ENCODE measurements at regions not wholly inside any gene's neighbourhood (a gene's known extent, or its start where the extent isn't known, plus 50 kb on each side); places are given as distances from the start of the nearest gene placed in this dataset.
"Not testable (repeated sequence)": the region's sequence is repeated elsewhere in the genome, so short reads cannot be mapped to it uniquely, and the experiment has no call there.

DNA sequence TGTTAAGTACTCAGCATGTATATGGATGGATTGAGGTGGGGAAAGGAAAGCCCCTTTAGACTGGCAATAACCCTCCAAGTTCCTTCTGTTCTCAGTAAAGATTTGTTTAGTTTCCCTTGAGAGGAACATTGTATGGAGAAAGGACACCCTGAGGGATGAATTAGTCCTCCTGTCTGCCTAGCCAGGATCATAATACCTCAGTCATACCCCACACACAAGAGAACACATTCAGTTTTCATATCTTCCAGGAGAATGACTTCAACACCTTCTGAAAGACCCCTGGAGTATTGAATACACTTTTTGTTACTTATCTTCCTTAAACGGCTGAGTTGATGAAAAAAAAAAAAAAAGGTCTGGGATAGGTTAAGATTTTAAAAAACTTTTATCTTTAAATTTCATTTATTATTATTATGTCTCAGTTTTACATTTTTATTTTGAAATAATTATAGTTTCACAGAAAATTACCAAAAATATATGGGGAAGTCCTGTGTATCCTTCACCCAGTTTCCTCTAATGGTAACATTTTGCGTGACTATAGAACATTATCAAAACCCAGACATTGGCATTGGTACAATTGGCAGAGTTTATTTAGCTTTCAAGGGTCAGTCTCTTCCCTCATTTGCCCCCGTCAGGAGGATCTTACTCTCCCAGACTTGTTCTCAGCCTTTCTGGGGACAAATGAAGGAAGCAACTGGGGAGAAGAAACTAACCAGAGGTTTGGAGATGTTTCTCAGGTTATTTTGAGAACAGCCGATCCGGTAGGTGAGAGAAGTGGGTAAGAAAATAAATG is 88.0 kb downstream of the ACTBL2 start:
- no peak for DNase-seq (ENCODE audit: low spot score)

DNA sequence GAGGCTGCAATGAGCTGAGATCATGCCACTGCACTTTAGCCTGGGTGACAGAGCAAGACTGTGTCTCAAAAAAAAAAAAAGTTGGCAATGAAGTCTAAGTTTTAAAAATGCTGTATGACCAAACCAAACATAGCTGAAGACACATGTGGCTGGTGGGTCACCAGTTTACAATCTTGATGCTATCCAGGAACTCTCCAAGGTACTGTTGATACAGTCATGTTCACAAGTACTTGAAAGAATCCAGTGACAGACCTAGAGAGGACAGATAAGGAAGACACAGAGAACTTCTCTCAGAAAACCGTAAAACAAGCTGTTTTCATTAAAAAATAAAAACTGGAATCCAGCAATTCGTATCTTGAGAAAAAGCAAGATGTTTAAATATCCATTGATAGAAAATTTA is 95.7 kb downstream of the ACTBL2 start:
- DNase-seq (ENCODE audit: low spot score): peak; percentile 42

- peak; percentile 79 for DNase-seq (ENCODE audit: low spot score)
Observed at GRCh38 chr5:57383093-57383861, 99.3 kb downstream of the ACTBL2 start.

DNA sequence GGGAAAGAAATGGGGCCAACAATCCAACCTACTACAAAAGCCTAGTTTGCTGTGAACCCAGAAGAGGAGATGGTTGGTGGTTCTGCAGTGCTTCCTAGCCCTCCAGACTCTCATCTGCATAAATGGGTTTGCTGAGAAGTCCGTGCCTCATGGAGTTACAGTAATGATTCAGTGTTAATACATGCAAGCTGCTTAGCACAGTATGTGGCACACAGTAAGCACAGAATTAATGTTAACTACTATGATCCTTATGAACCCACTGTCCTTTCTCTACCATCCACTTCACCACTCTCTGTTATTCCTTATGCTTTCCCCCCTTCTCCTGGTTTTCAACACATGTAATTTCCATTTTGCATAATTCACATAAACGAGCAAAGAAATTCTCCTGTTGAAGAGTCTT is 100.0 kb downstream of the ACTBL2 start:
- DNase-seq (ENCODE audit: low spot score): no peak

- DNase-seq (ENCODE audit: low spot score): no peak
Observed at GRCh38 chr5:57370376-57370775, 112.2 kb downstream of the ACTBL2 start.

DNA sequence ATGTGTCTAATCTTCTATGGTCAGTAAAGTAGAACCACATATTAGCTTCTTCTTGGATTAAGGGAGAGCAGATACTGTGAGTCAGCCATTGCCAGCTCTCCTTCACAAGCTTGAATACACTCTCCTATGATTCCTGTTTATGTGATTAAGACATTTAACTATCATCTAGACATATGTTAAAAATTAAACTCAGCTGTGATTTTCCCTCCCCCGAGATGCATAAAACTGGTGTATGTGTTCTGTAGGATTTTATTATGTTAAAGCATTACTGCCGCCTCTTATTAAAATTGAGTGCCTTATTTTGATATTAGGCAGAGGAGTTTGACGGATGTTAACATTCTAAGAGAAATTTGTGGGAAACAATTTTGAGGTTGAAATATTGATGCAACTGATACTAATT is 114.6 kb downstream of the ACTBL2 start:
- DNase-seq (ENCODE audit: low spot score): peak; percentile 21

- peak; percentile 47 for DNase-seq (ENCODE audit: low spot score)
Observed at GRCh38 chr5:57366744-57367143, 115.9 kb downstream of the ACTBL2 start.

DNA sequence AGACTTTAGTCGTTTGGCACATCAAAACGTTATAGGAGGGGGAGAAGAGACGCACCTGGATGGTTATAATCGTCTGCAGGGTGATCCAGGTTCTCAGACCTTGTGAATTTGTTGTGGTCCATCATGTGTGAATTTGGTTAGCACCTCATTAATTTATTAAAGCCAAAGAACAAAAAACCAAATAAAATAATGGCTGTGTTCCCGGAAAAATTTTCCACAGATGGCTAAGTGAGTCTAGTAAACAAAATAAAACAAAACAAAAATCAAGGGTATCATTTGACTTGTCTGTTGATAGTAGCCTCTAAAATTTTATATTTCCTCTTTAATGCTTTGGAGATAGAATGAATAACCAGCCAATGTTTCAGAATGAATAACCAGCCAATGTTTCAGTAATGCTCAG is 119.7 kb downstream of the ACTBL2 start:
- no peak for DNase-seq (ENCODE audit: low spot score)

- no peak for DNase-seq (ENCODE audit: low spot score)
Observed at GRCh38 chr5:57360871-57361270, 121.7 kb downstream of the ACTBL2 start.

GRCh38 chr5:57358796-57359592 is 123.6 kb downstream of the ACTBL2 start:
- no peak for DNase-seq (ENCODE audit: low spot score)

GRCh38 chr5:57356850-57357249 is 125.8 kb downstream of the ACTBL2 start:
- not testable (repeated sequence) for DNase-seq (ENCODE audit: low spot score)

- DNase-seq (ENCODE audit: low spot score): no peak
Observed at GRCh38 chr5:57349214-57349613, 133.4 kb downstream of the ACTBL2 start.

- no peak for DNase-seq (ENCODE audit: low spot score)
Observed at GRCh38 chr5:57348376-57349140, 134.1 kb downstream of the ACTBL2 start.

DNA sequence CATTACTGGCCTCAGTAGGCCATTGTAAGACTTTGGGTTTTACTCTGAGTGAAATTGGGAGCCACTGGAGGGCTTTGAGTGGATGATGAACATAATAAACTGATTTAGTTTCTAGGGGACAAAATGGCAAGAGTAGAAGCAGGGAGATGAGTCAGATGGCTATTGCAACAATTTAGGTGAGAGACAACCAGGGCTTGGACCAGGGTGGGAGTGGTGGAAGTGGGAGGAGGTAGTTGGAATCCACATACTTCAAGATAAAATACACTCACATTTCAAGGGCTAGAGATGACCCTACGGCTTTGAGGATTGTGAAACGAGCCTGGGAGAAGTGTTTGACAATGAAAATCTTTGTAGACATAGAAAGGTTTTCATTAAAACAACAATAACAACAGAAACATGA is 136.3 kb downstream of the ACTBL2 start:
- DNase-seq (ENCODE audit: low spot score): no peak

DNA sequence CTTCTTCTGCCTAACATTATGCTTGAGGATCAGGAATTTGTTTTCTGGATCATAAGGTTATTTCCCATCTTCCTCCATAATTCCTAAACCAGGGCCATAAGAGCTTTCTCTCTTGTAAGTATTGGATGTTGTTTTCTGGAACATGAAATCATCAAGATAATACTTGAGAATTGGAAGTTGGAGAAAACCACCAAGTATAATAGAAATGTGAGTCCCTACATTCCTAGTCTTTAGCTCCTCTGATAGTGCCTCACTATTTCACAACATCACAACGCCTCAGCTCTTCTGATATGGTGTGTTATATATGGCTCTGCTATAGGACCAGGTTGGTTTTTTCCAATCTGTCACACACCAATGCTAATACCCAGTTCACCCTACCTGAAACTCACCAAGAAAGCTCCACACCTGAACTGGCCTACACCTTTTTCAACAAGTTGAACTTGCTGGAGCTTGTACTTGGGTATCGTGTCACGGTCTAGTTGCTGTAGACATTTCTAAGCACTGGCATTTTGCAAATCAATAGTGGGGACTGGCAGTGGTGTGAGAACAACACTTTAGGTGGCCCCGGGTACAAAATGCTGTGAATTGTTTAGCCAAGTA is 141.1 kb downstream of the ACTBL2 start:
- no peak for DNase-seq (ENCODE audit: low spot score)

GRCh38 chr5:57340681-57341080 is 141.9 kb downstream of the ACTBL2 start:
- no peak for DNase-seq (ENCODE audit: low spot score)

GRCh38 chr5:57339521-57339920 is 143.1 kb downstream of the ACTBL2 start:
- no peak for DNase-seq (ENCODE audit: low spot score)

DNA sequence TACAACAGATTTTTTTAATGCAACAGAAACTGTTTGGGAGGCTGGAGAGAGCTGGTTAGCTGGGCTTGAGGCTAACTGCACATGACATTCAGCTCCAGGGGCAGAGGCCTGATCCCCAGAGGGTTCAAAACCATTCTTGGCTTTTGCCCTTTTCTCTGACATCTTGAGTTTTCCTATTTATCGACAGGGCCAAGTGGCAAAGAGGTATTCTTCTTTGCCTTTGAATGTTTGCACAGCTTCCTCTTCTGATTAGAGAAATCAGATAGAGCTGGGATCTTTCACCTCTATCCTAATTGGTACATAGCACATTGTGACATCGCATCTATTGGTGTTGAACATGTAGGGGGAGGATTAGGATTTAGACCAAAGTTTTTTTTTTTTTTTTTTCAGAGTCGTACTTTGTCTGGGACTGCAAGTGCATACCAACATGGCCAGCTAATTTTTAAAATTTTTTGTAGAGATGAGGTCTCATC is 143.7 kb downstream of the ACTBL2 start:
- DNase-seq (ENCODE audit: low spot score): no peak

- DNase-seq (ENCODE audit: low spot score): no peak
Observed at GRCh38 chr5:57338068-57338867, 144.3 kb downstream of the ACTBL2 start.

DNA sequence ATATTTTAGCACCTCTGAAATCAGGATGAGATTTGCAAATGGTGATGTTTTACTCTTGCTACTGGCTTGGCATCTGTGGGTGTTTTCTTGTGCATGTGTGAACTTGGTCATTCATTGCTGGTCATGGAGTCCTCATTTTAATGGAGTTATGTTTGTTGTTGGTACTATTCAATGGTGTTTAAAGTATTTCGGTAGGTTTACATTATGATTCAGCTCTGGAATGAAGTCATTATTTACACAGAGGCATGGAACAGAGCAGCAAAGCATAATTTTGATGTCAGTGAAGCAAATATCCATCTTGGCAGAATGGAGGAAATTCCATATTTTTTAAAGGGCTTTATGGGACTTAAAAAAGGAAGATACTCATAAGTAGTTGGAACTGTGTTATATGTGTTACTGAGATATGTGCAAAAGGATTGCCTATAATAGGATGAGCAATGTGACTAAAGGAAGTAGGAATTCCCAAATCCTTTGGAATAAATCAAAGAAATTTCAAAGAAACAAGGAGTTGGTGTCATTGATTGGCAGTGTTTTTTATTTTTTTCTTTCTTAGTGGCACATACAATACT is 147.4 kb downstream of the ACTBL2 start:
- DNase-seq (ENCODE audit: low spot score): peak; percentile 23
